ENCODE measurements at regions not wholly inside any gene's neighbourhood (a gene's known extent, or its start where the extent isn't known, plus 50 kb on each side); places are given as distances from the start of the nearest gene placed in this dataset.

DNA sequence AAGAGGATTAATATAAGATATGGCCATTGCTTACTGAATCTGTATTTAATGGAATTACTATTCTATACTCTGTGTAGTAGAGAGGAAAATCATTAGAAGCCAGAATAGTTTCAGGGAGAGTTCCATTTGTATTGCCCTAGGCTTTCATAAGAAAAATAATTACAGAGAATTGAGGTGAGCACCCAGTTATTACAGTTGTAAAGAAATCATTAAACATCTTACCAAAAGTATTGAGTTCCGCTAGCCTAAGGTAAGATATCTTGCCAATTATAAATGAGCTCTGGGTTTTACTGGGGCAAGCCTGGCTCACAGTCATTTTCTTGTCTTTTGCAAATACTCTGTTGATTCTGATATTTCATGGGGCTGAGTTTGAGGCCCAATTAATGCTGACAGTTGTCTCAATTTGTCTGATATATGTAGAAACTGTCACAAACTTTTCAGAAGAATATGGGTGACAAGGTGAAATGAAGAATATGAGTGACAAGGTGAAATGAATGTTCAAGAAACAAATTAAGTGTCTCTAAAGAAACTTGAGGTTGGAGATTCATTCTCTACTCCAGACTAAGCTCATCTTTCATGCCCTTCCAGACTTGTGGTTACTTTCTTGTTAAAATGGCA lies 127.8 kb downstream of the PTGER3 start:
- TF ChIP-seq MAZ (CRISPR knock-in tag; conservative IDR thresholded peaks at IDR 0.05 in 1 of 2, IDR thresholded peaks at IDR 0.05 in 1 of 2) (no peak), RAD51 (IDR thresholded peaks at IDR 0.05; ENCODE audit: borderline replicate concordance, low read depth) (no peak), ZNF589 (CRISPR knock-in tag; IDR thresholded peaks at IDR 0.05; ENCODE audit: low read depth) (no peak), ZNF24 (IDR thresholded peaks at IDR 0.05) (no peak), MAX (CRISPR knock-in tag; IDR thresholded peaks at IDR 0.05) (no peak), NR1H2 (CRISPR knock-in tag; IDR thresholded peaks at IDR 0.05) (no peak), SMC3 (conservative IDR thresholded peaks at IDR 0.05; ENCODE audit: insufficient read depth, low read depth, low read length) (no peak), POLR2AphosphoS5 (IDR thresholded peaks at IDR 0.05; ENCODE audit: control insufficient read depth, insufficient read depth, low read depth, low read length) (no peak), ZBTB40 (IDR thresholded peaks at IDR 0.05) (no peak), ZBTB40 (CRISPR knock-in tag; IDR thresholded peaks at IDR 0.05) (no peak)
- TF ChIP-seq, protein P1, sequence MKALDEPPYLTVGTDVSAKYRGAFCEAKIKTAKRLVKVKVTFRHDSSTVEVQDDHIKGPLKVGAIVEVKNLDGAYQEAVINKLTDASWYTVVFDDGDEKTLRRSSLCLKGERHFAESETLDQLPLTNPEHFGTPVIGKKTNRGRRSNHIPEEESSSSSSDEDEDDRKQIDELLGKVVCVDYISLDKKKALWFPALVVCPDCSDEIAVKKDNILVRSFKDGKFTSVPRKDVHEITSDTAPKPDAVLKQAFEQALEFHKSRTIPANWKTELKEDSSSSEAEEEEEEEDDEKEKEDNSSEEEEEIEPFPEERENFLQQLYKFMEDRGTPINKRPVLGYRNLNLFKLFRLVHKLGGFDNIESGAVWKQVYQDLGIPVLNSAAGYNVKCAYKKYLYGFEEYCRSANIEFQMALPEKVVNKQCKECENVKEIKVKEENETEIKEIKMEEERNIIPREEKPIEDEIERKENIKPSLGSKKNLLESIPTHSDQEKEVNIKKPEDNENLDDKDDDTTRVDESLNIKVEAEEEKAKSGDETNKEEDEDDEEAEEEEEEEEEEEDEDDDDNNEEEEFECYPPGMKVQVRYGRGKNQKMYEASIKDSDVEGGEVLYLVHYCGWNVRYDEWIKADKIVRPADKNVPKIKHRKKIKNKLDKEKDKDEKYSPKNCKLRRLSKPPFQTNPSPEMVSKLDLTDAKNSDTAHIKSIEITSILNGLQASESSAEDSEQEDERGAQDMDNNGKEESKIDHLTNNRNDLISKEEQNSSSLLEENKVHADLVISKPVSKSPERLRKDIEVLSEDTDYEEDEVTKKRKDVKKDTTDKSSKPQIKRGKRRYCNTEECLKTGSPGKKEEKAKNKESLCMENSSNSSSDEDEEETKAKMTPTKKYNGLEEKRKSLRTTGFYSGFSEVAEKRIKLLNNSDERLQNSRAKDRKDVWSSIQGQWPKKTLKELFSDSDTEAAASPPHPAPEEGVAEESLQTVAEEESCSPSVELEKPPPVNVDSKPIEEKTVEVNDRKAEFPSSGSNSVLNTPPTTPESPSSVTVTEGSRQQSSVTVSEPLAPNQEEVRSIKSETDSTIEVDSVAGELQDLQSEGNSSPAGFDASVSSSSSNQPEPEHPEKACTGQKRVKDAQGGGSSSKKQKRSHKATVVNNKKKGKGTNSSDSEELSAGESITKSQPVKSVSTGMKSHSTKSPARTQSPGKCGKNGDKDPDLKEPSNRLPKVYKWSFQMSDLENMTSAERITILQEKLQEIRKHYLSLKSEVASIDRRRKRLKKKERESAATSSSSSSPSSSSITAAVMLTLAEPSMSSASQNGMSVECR (CRISPR knock-in tag; IDR thresholded peaks at IDR 0.05) = no peak

All from K562 (cell line).